OCI-LY3 (cell line): ENCODE measurements at regions not wholly inside any gene's neighbourhood (a gene's known extent, or its start where the extent isn't known, plus 50 kb on each side); places are given as distances from the start of the nearest gene placed in this dataset.

Experiments
- EZH2phosphoT487 ChIP-seq: fragments of 200-600 bp; shearing (Covaris generic); IDR thresholded peaks from 2 replicates; pipeline ENCODE4 v1.6.1; 2018; ENCODE audit warnings: antibody characterized with exemption, mixed run types, low read depth
- TF ChIP-seq, protein P1 (sequence below): fragments of 200-600, 300-600 bp; sonication (generic); IDR thresholded peaks from 2 replicates; pipeline ENCODE4 v1.5.1; 2014; ENCODE audit warnings: antibody characterized with exemption, low read length, low read depth

DNA sequence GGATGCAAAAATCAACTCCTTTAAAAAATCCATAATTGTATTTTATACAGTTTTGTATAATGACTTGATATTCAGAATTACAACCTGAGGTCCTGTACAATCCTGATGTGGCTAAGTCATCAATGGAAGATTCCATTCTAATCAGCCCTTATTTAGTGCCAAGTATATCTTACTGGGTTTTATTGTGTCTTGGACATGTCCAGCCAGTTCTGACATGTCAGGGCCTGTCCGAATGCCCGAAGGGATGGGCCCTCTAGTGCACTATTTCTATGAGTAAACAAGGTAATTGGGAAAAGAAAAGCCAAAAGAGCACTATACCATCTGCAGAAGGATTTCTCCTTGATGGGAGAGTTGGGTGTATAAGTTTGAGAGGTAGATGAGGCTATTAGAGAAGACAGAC lies 412.9 kb downstream of the METTL15 start:
- TF ChIP-seq, protein P1, sequence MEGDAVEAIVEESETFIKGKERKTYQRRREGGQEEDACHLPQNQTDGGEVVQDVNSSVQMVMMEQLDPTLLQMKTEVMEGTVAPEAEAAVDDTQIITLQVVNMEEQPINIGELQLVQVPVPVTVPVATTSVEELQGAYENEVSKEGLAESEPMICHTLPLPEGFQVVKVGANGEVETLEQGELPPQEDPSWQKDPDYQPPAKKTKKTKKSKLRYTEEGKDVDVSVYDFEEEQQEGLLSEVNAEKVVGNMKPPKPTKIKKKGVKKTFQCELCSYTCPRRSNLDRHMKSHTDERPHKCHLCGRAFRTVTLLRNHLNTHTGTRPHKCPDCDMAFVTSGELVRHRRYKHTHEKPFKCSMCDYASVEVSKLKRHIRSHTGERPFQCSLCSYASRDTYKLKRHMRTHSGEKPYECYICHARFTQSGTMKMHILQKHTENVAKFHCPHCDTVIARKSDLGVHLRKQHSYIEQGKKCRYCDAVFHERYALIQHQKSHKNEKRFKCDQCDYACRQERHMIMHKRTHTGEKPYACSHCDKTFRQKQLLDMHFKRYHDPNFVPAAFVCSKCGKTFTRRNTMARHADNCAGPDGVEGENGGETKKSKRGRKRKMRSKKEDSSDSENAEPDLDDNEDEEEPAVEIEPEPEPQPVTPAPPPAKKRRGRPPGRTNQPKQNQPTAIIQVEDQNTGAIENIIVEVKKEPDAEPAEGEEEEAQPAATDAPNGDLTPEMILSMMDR: no peak
- TF ChIP-seq EZH2phosphoT487: no peak
